Liver (tissue), 8 donors: ENCODE measurements at regions not wholly inside any gene's neighbourhood (a gene's known extent, or its start where the extent isn't known, plus 50 kb on each side); places are given as distances from the start of the nearest gene placed in this dataset.
A peak's percentile ranks its signal among the peaks of the same experiment; 100 is the strongest.

ENCODE experiments used
- DNase-seq: peaks from one replicate; pipeline ENCODE4 v3.0.0-alpha.2; 2017; ENCODE audit warnings: low spot score
- H3K27ac ChIP-seq, 2 donors: one replicate each; pipeline ENCODE4 v1.7.0; 2013; ENCODE audit warnings: inconsistent platforms in 2 of 2, low read length in 2 of 2, control low read depth in 1 of 2, low read depth in 1 of 2, mild to moderate bottlenecking in 1 of 2
- H3K27me3 ChIP-seq, 4 donors: one replicate each; pipeline versions ENCODE4 v1.6.1 to v1.7.0; 2013; ENCODE audit warnings: low read length in 3 of 4, inconsistent platforms in 1 of 4, mild to moderate bottlenecking in 1 of 4, moderate library complexity in 1 of 4; ENCODE audit not compliant: control insufficient read depth in 4 of 4, insufficient read depth in 4 of 4
- H3K36me3 ChIP-seq, 4 donors: one replicate each; pipeline versions ENCODE4 v1.6.1 to v1.7.0; 2013; ENCODE audit warnings: low read length in 3 of 4, mild to moderate bottlenecking in 3 of 4, low read depth in 1 of 4, moderate library complexity in 1 of 4; ENCODE audit not compliant: control insufficient read depth in 4 of 4, insufficient read depth in 3 of 4
- H3K4me1 ChIP-seq, 4 donors: one replicate each; pipeline versions ENCODE4 v1.6.1 to v1.7.0; 2013; ENCODE audit warnings: low read length in 3 of 4, mild to moderate bottlenecking in 3 of 4, moderate library complexity in 1 of 4; ENCODE audit not compliant: control insufficient read depth in 4 of 4, insufficient read depth in 4 of 4
- H3K4me3 ChIP-seq, 3 donors: one replicate each; pipeline versions ENCODE4 v1.6.1 to v1.7.0; 2013; ENCODE audit warnings: low read length in 3 of 3, control low read depth in 1 of 3, low read depth in 1 of 3, mild to moderate bottlenecking in 1 of 3
- H3K9ac ChIP-seq, 2 donors: one replicate each; pipeline ENCODE4 v1.7.0; 2013; ENCODE audit warnings: low read length in 2 of 2, mild to moderate bottlenecking in 2 of 2, moderate library complexity in 2 of 2, control low read depth in 1 of 2, low read depth in 1 of 2
- H3K9me3 ChIP-seq, 4 donors: one replicate each; pipeline versions ENCODE4 v1.6.1 to v1.7.0; 2013; ENCODE audit warnings: low read length in 3 of 4; ENCODE audit not compliant: control insufficient read depth in 4 of 4
- ATF3 ChIP-seq: IDR thresholded peaks from 2 replicates; pipeline ENCODE4 v1.6.1; 2016; ENCODE audit warnings: antibody characterized with exemption
- CTCF ChIP-seq: fragments of 150-350 bp; IDR thresholded peaks from 2 replicates; pipeline ENCODE4 v1.5.1; 2017; ENCODE audit warnings: improper control_type of control experiment, low read depth, low read length; ENCODE audit not compliant: missing input control
- EGR1 ChIP-seq, 2 donors: IDR thresholded peaks; 2 replicates each; pipeline ENCODE4 v1.6.1; 2016 to 2018; ENCODE audit warnings: antibody characterized with exemption in 2 of 2, low read depth in 2 of 2
- FOXA1 ChIP-seq: IDR thresholded peaks from 2 replicates; pipeline ENCODE4 v1.6.1; 2016; ENCODE audit warnings: antibody characterized with exemption
- FOXA2 ChIP-seq: IDR thresholded peaks from 2 replicates; pipeline ENCODE4 v1.6.1; 2016; ENCODE audit warnings: antibody characterized with exemption
- HNF4A ChIP-seq, 2 donors: conservative IDR thresholded peaks; 2 replicates each; pipeline ENCODE4 v1.6.1; 2016; ENCODE audit warnings: antibody characterized with exemption in 2 of 2, mild to moderate bottlenecking in 2 of 2
- HNF4G ChIP-seq: IDR thresholded peaks from 2 replicates; pipeline ENCODE4 v1.6.1; 2016; ENCODE audit warnings: antibody characterized with exemption
- JUND ChIP-seq, 2 donors: IDR thresholded peaks; 2 replicates each; pipeline ENCODE4 v1.6.1; 2016; ENCODE audit warnings: antibody characterized with exemption in 2 of 2
- MAX ChIP-seq: IDR thresholded peaks from 2 replicates; pipeline ENCODE4 v1.6.1; 2016; ENCODE audit warnings: antibody characterized with exemption
- NR2F2 ChIP-seq: IDR thresholded peaks from 2 replicates; pipeline ENCODE4 v1.6.1; 2016; ENCODE audit warnings: antibody characterized with exemption
- RAD21 ChIP-seq, 2 donors: IDR thresholded peaks; 2 replicates each; pipeline ENCODE4 v1.6.1; 2016; ENCODE audit warnings: antibody characterized with exemption in 2 of 2, mild to moderate bottlenecking in 2 of 2
- REST ChIP-seq: IDR thresholded peaks from 2 replicates; pipeline ENCODE4 v1.6.1; 2016; ENCODE audit warnings: antibody characterized with exemption, mild to moderate bottlenecking
- RXRA ChIP-seq, 2 donors: IDR thresholded peaks; 2 replicates each; pipeline ENCODE4 v1.6.1; 2017 to 2018; ENCODE audit warnings: antibody characterized with exemption in 2 of 2, mild to moderate bottlenecking in 1 of 2
- SP1 ChIP-seq: IDR thresholded peaks from 2 replicates; pipeline ENCODE4 v1.6.1; 2018; ENCODE audit warnings: antibody characterized with exemption, mild to moderate bottlenecking
- TAF1 ChIP-seq: conservative IDR thresholded peaks from 2 replicates; pipeline ENCODE4 v1.6.1; 2016; ENCODE audit warnings: antibody characterized with exemption, mild to moderate bottlenecking
- YY1 ChIP-seq: IDR thresholded peaks from 2 replicates; pipeline ENCODE4 v1.6.1; 2016; ENCODE audit warnings: antibody characterized with exemption, mild to moderate bottlenecking
- ZBTB33 ChIP-seq: IDR thresholded peaks from 2 replicates; pipeline ENCODE4 v1.6.1; 2016; ENCODE audit warnings: antibody characterized with exemption
- WGBS: extraction: QIAGEN DNeasy Blood & Tissue Kit; methylation state at CpG from one replicate; pipeline ENCODE4 v1.1.7; 2013; 5-methylcytosine and 5-hydroxymethylcytosine counted together
- donor health status: healthy.
- donor health status: healthy.
- donor health status: healthy.
- donor health status: healthy.
- donor health status: healthy.

- Histone ChIP-seq H3K4me1 (no peaks in the 10 kb centered on the region), H3K27me3 (no peaks in the 10 kb centered on the region), H3K9me3 (no peaks in the 10 kb centered on the region), H3K9ac (no peak overlapping the region), H3K27ac (no peak overlapping the region), H3K4me3 (no peak overlapping the region), H3K36me3 (no peaks in the 10 kb centered on the region)
- WGBS = 76% methylated on average over 6 of the region's 6 CpGs
- TF ChIP-seq JUND (IDR thresholded peaks at IDR 0.05) = no peak
- TF ChIP-seq ZBTB33 = no peak
- TF ChIP-seq REST = no peak
- no peak for TF ChIP-seq FOXA1
- no peak for TF ChIP-seq YY1
- TF ChIP-seq SP1 = no peak
- no peak for TF ChIP-seq RAD21 (IDR thresholded peaks at IDR 0.05)
- TF ChIP-seq TAF1 = no peak
- TF ChIP-seq EGR1 (IDR thresholded peaks at IDR 0.05; ENCODE audit: low read depth in 2 of 2) = no peak
- TF ChIP-seq CTCF = no peak
- TF ChIP-seq HNF4G = no peak
- TF ChIP-seq NR2F2 = no peak
- no peak for TF ChIP-seq ATF3
- TF ChIP-seq HNF4A (conservative IDR thresholded peaks at IDR 0.05) = no peak
- no peak for DNase-seq
These were observed 225.0 kb downstream of the TTC32 start for GRCh38 chr2:19676770-19677169.

GRCh38 chr2:19675856-19676460, 225.8 kb downstream of the TTC32 start:
- WGBS = 91% methylated on average over 13 of the region's 13 CpGs
- Histone ChIP-seq H3K36me3 (no peaks in the 10 kb centered on the region), H3K9ac (no peak overlapping the region), H3K9me3 (no peaks in the 10 kb centered on the region), H3K27ac (no peak overlapping the region), H3K4me3 (no peak overlapping the region), H3K4me1 (no peaks in the 10 kb centered on the region), H3K27me3 (no peaks in the 10 kb centered on the region)
- TF ChIP-seq TAF1 = no peak
- no peak for TF ChIP-seq MAX
- no peak for TF ChIP-seq RXRA (IDR thresholded peaks at IDR 0.05)
- no peak for TF ChIP-seq HNF4A (conservative IDR thresholded peaks at IDR 0.05)
- TF ChIP-seq SP1 = no peak
- no peak for TF ChIP-seq FOXA2
- peak; percentile 16 for DNase-seq
